Natural killer cell (primary cell): ENCODE measurements at regions not wholly inside any gene's neighbourhood (a gene's known extent, or its start where the extent isn't known, plus 50 kb on each side); places are given as distances from the start of the nearest gene placed in this dataset.

Experiments used
- ATAC-seq, 3 donors: fragments of 150-1000 bp in 2 of 3; fragments of 200-7000 bp in 1 of 3; cut with Tn5 transposase; 1 replicate in 1 of 3; 2 replicates in 2 of 3; pipeline ENCODE4 v1.10.0; 2021; ENCODE audit warnings: mild to moderate bottlenecking in 2 of 3, moderate library complexity in 2 of 3
- DNase-seq, 2 donors: peaks; one replicate each; pipeline versions ENCODE4 v3.0.0 to v3.0.0-alpha.2; 2013 to 2021; ENCODE audit warnings: mixed read lengths in 1 of 2
- H3K27ac ChIP-seq: one replicate; pipeline ENCODE4 v1.5.1; 2013; ENCODE audit warnings: mild to moderate bottlenecking, low read length
- H3K27me3 ChIP-seq: one replicate; pipeline ENCODE4 v1.6.1; 2013; ENCODE audit warnings: low read length; ENCODE audit not compliant: control insufficient read depth, insufficient read depth
- H3K36me3 ChIP-seq: one replicate; pipeline ENCODE4 v1.6.1; 2013; ENCODE audit warnings: low read length; ENCODE audit not compliant: control insufficient read depth, insufficient read depth
- H3K4me1 ChIP-seq: one replicate; pipeline ENCODE4 v1.6.1; 2013; ENCODE audit warnings: low read length; ENCODE audit not compliant: control insufficient read depth, insufficient read depth
- H3K4me3 ChIP-seq: one replicate; pipeline ENCODE4 v1.5.1; 2013; ENCODE audit warnings: low read length
- H3K9me3 ChIP-seq: one replicate; pipeline ENCODE4 v1.6.1; 2013; ENCODE audit warnings: low read length; ENCODE audit not compliant: control insufficient read depth, insufficient read depth
- H3K27ac Mint-ChIP-seq, 2 donors: one replicate each; pipeline ENCODE4 v1.8.0; 2022; ENCODE audit warnings: mild to moderate bottlenecking in 2 of 2, mixed read lengths in 2 of 2, moderate library complexity in 1 of 2
- H3K27me3 Mint-ChIP-seq, 2 donors: one replicate each; pipeline ENCODE4 v1.8.0; 2022; ENCODE audit warnings: low read depth in 2 of 2, mixed read lengths in 2 of 2
- H3K36me3 Mint-ChIP-seq: one replicate; pipeline ENCODE4 v1.8.0; 2022; ENCODE audit warnings: mixed read lengths
- H3K4me1 Mint-ChIP-seq, 2 donors: one replicate each; pipeline ENCODE4 v1.8.0; 2022; ENCODE audit warnings: mixed read lengths in 2 of 2
- H3K4me3 Mint-ChIP-seq: one replicate; pipeline ENCODE4 v1.8.0; 2022; ENCODE audit warnings: mild to moderate bottlenecking, moderate library complexity, mixed read lengths
- H3K9me3 Mint-ChIP-seq, 2 donors: one replicate each; pipeline ENCODE4 v1.8.0; 2022; ENCODE audit warnings: mixed read lengths in 2 of 2
- WGBS: methylation state at CpG from one replicate; pipeline ENCODE4 v1.1.7; 2013; ENCODE audit warnings: missing lambda C conversion rate; ENCODE audit not compliant: insufficient coverage; 5-methylcytosine and 5-hydroxymethylcytosine counted together
- intact Hi-C: fragments of 100-400 bp; cut with micrococcal nuclease; formaldehyde crosslinking; loops from one replicate; pipeline ENCODE4 v1.14.2; 2022
- TF ChIP-seq, protein P1 (sequence below): fragments of 200-600 bp; IDR thresholded peaks from one replicate; pipeline ENCODE4 v1.8.0; 2022; ENCODE audit warnings: antibody characterized with exemption

DNA sequence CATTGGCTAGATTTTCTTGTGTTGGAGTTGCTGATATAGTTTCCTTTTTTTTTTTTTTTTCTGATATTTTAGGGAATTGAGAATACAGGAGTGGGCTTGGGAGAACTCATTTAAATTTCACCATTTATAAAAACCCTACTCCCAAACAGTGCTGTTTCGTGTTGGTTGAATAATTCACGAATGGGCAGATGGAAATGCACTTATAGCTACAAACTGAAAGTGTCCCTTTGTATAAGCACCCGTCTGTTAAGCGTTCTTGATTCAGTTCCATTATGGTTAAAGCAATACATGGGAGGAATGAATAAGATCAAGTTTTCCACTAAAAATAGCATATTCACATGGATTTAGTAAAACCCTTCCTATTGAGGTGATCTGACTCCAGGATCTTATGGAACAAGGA lies 122.2 kb upstream of the ARG1 start:
- no peak overlapping the region for H3K27ac ChIP-seq
- intact Hi-C loops: no loop called here
- no peak for ATAC-seq

DNA sequence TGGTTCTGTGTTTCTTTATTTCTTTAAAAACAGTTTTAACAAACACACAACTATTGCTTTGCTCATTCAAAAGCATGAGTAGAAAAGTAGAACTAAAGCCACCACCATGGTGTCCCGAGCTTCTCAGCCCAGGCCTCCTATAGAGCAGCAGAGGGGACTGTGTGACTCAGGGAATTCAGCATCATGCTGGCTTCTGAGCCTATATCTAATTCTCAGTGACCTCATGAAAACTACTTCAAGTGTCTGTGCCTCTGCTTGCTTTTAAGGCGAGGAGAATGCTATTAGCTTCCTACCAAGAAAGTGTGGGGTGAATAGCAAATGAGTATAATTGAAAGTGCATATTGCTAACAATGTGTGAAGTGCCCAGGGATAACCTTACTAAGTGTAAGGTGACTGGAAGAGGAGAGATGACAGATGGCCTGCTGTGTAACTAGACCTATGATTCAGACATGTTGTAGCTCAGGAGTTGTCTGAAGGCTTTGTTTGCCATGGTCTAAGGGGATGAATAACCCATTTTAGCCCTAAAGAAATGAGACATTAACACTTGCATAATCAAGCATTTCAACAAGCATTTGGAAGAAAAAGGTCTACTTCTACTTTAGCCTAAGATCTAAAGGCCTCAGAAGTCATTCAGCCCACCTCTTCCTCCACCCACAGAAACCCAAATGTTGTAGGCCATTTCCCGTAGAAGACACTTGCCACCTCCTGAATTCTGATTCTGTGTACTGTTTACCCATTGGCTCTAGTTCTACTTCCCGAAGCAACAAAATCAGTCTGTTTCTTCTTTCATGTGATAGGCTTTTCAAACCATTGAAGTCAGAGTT lies 121.5 kb upstream of the ARG1 start:
- Histone ChIP-seq H3K9me3 (no peaks in the 10 kb centered on the region), H3K4me3 (no peak overlapping the region), H3K27ac (no peak overlapping the region), H3K27me3 (no peaks in the 10 kb centered on the region), H3K4me1 (no peaks in the 10 kb centered on the region), H3K36me3 (no peaks in the 10 kb centered on the region)
- ATAC-seq (no peak), DNase-seq (no peak)
- H3K27ac Mint-ChIP-seq: no peak overlapping the region
- intact Hi-C loops: no loop called here
- H3K4me1 Mint-ChIP-seq: no peaks in the 10 kb centered on the region
- no peaks in the 10 kb centered on the region for H3K27me3 Mint-ChIP-seq
- TF ChIP-seq, protein P1, sequence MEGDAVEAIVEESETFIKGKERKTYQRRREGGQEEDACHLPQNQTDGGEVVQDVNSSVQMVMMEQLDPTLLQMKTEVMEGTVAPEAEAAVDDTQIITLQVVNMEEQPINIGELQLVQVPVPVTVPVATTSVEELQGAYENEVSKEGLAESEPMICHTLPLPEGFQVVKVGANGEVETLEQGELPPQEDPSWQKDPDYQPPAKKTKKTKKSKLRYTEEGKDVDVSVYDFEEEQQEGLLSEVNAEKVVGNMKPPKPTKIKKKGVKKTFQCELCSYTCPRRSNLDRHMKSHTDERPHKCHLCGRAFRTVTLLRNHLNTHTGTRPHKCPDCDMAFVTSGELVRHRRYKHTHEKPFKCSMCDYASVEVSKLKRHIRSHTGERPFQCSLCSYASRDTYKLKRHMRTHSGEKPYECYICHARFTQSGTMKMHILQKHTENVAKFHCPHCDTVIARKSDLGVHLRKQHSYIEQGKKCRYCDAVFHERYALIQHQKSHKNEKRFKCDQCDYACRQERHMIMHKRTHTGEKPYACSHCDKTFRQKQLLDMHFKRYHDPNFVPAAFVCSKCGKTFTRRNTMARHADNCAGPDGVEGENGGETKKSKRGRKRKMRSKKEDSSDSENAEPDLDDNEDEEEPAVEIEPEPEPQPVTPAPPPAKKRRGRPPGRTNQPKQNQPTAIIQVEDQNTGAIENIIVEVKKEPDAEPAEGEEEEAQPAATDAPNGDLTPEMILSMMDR: no peak
- WGBS: 84% methylated on average over 4 of the region's 4 CpGs
- H3K4me3 Mint-ChIP-seq: no peak overlapping the region
- no peaks in the 10 kb centered on the region for H3K9me3 Mint-ChIP-seq
- no peaks in the 10 kb centered on the region for H3K36me3 Mint-ChIP-seq

More for the DNA sequence above, 122.2 kb upstream of the ARG1 start:
- no peak for DNase-seq
- Mint-ChIP-seq H3K4me3 (no peak overlapping the region), H3K36me3 (no peaks in the 10 kb centered on the region), H3K27ac (no peak overlapping the region), H3K9me3 (no peaks in the 10 kb centered on the region), H3K27me3 (no peaks in the 10 kb centered on the region), H3K4me1 (no peaks in the 10 kb centered on the region)
- Histone ChIP-seq H3K9me3 (no peaks in the 10 kb centered on the region), H3K4me1 (no peaks in the 10 kb centered on the region), H3K36me3 (no peaks in the 10 kb centered on the region), H3K27me3 (no peaks in the 10 kb centered on the region), H3K4me3 (no peak overlapping the region)
- 87% methylated on average over 4 of the region's 4 CpGs for WGBS
- TF ChIP-seq, protein P1: no peak

DNA sequence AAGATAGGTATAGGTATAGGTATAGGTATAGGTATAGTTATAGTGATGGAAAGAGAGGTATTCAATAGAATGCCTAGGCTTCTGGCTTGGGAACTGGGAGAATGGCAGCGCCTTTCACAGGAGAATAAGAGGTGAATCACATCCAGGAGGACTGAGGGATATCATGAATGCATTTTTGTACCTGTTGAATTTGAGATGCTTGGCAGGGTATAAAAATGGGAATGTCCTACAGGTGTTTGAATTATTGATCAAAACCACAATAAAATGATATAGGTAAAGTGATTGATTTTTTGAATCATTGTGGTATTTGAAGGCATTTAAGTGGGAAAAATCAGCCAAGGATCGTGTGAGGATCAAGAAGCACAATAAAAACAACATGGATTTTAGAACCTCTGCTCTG lies 119.2 kb upstream of the ARG1 start:
- TF ChIP-seq, protein P1: no peak
- no peaks in the 10 kb centered on the region for H3K4me1 Mint-ChIP-seq
- no peaks in the 10 kb centered on the region for H3K9me3 Mint-ChIP-seq
- H3K4me3 ChIP-seq: no peak overlapping the region
- no peak overlapping the region for H3K4me3 Mint-ChIP-seq
- H3K4me1 ChIP-seq: no peaks in the 10 kb centered on the region
- intact Hi-C loops: no loop called here
- no peaks in the 10 kb centered on the region for H3K27me3 ChIP-seq
- H3K36me3 Mint-ChIP-seq: no peaks in the 10 kb centered on the region
- no peak overlapping the region for H3K27ac Mint-ChIP-seq
- DNase-seq (no peak), ATAC-seq (no peak)
- WGBS: 70% methylated on average over 2 of the region's 2 CpGs
- H3K36me3 ChIP-seq: no peaks in the 10 kb centered on the region
- no peaks in the 10 kb centered on the region for H3K27me3 Mint-ChIP-seq
- no peaks in the 10 kb centered on the region for H3K9me3 ChIP-seq
- H3K27ac ChIP-seq: no peak overlapping the region

DNA sequence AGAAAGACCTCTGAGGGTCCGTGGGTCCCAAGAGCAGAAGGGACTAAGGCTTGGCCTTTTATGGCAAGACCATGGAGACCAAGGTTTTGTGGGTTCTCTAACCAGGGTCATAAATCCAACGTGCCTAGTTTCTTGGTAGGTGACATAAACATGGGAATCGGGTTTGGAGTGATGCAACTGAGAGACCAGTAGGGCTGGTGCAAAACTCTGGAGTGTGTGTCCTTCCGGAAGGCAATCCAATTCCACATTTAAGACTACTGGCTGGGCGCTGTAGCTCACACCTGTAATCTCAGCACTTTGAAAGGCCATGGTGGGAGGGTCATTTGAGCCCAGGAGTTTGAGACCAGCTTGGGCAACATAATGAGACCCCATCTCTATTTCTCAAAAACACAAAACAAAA lies 116.5 kb upstream of the ARG1 start:
- H3K36me3 ChIP-seq: no peaks in the 10 kb centered on the region
- H3K4me1 ChIP-seq: no peaks in the 10 kb centered on the region
- H3K4me3 ChIP-seq: no peak overlapping the region
- DNase-seq (no peak), ATAC-seq (no peak)
- Mint-ChIP-seq H3K9me3 (no peaks in the 10 kb centered on the region), H3K4me1 (peaks cover 6% of the 10 kb centered on the region in 2 donors), H3K27ac (no peak overlapping the region), H3K4me3 (no peak overlapping the region), H3K27me3 (no peaks in the 10 kb centered on the region), H3K36me3 (no peaks in the 10 kb centered on the region)
- TF ChIP-seq, protein P1: no peak
- no peak overlapping the region for H3K27ac ChIP-seq
- no peaks in the 10 kb centered on the region for H3K9me3 ChIP-seq
- intact Hi-C loops: no loop called here
- WGBS: 76% methylated on average over 5 of the region's 5 CpGs
- H3K27me3 ChIP-seq: no peaks in the 10 kb centered on the region
